ENCODE measurements at regions not wholly inside any gene's neighbourhood (a gene's known extent, or its start where the extent isn't known, plus 50 kb on each side); places are given as distances from the start of the nearest gene placed in this dataset.

- Histone ChIP-seq H3K4me3 (no peak overlapping the region), H3K27ac (no peak overlapping the region), H3K36me3 (replicated peaks in 1 of 2; ENCODE audit: insufficient read depth in 1 of 2, low read depth in 2 of 2) (no peaks in the 10 kb centered on the region), H3K27me3 (no peaks in the 10 kb centered on the region), H3K9me3 (no peaks in the 10 kb centered on the region), H3K4me1 (no peaks in the 10 kb centered on the region)
- intact Hi-C loops (cut with DNase I): no loop called here
- DNase-seq (no peak), ATAC-seq (no peak)
- TF ChIP-seq POLR2A (IDR thresholded peaks at IDR 0.05): no peak
- TF ChIP-seq, protein P1, sequence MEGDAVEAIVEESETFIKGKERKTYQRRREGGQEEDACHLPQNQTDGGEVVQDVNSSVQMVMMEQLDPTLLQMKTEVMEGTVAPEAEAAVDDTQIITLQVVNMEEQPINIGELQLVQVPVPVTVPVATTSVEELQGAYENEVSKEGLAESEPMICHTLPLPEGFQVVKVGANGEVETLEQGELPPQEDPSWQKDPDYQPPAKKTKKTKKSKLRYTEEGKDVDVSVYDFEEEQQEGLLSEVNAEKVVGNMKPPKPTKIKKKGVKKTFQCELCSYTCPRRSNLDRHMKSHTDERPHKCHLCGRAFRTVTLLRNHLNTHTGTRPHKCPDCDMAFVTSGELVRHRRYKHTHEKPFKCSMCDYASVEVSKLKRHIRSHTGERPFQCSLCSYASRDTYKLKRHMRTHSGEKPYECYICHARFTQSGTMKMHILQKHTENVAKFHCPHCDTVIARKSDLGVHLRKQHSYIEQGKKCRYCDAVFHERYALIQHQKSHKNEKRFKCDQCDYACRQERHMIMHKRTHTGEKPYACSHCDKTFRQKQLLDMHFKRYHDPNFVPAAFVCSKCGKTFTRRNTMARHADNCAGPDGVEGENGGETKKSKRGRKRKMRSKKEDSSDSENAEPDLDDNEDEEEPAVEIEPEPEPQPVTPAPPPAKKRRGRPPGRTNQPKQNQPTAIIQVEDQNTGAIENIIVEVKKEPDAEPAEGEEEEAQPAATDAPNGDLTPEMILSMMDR (IDR thresholded peaks at IDR 0.05): no peak
- 53% methylated on average over 2 of the region's 2 CpGs for WGBS, 2 donors
Observed at GRCh38 chr5:12885018-12885417, 980.8 kb upstream of the CTNND2 start.

DNA sequence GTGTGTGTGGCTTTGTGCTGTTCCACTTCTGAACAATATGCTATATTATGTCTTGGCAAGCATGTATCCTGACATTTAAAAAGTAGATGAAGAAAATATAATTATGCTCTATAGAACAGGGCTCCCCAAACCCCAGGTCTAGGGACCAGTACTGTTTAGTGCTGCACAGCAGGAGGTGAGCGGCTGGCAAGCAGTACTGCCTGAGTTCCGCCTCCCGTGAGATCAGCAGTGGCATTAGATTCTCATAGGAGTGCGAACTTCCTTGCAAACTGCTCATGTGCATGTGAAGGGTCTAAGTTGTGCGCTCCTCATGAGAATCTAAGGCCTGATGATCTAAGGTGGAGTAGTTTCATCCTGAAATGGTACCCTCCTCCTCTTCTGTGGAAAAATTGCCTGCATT lies 979.1 kb upstream of the CTNND2 start:
- Histone ChIP-seq H3K4me3 (no peak overlapping the region), H3K4me1 (no peaks in the 10 kb centered on the region), H3K27ac (no peak overlapping the region), H3K36me3 (replicated peaks in 1 of 2; ENCODE audit: insufficient read depth in 1 of 2, low read depth in 2 of 2) (no peaks in the 10 kb centered on the region), H3K27me3 (no peaks in the 10 kb centered on the region), H3K9me3 (no peaks in the 10 kb centered on the region)
- DNase-seq: no peak
- no peak for TF ChIP-seq POLR2A (IDR thresholded peaks at IDR 0.05)
- TF ChIP-seq, protein P1 (IDR thresholded peaks at IDR 0.05): no peak
- intact Hi-C loops (cut with DNase I): no loop called here
- 72 to 82% methylated on average over 5 of the region's 5 CpGs for WGBS, 2 donors
- ATAC-seq: no peak

DNA sequence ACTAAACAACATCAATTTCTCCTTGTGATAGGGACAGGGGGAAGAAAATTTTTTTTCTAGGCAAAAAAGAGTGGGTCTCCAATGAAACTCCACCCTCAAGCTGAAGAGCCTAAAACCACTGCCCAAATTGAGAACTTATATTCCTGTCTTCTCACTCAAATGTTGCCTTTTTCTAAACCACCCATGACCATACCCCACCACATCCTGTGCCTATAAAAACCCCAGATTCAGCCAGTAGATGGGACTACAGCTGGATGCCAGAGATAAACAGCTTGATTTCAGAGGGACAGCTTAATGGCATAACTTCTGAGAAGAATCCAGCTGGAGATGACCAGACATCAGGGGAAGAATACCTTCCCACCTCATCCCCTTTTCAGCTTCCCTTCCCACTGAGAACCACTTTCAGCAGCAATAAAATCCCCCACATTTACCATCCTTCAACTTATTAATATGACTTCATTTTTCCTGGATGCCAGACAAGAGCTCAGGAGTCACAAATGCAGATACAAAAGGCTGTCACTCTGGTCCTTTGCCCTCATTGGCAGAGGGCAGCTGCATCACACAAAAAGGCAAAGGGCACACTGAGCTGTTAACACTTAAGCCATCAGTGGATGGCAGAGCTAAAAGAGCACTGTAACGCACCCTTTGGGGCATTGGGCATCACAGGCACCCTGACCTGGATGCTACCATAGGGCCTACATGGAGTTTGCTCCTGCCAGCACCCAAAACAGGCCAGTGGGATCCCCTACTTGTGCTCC lies 972.5 kb upstream of the CTNND2 start:
- no peak overlapping the region for H3K4me3 ChIP-seq
- no peaks in the 10 kb centered on the region for H3K4me1 ChIP-seq
- WGBS, 2 donors: 32 to 60% methylated on average over 1 of the region's 1 CpG
- no peak overlapping the region for H3K27ac ChIP-seq
- no peaks in the 10 kb centered on the region for H3K9me3 ChIP-seq
- intact Hi-C loops (cut with DNase I): no loop called here
- no peak for TF ChIP-seq POLR2A (IDR thresholded peaks at IDR 0.05)
- TF ChIP-seq, protein P1 (IDR thresholded peaks at IDR 0.05): no peak
- no peaks in the 10 kb centered on the region for H3K27me3 ChIP-seq
- no peak for ATAC-seq
- no peak for DNase-seq
- H3K36me3 ChIP-seq (replicated peaks in 1 of 2; ENCODE audit: insufficient read depth in 1 of 2, low read depth in 2 of 2): no peaks in the 10 kb centered on the region

DNA sequence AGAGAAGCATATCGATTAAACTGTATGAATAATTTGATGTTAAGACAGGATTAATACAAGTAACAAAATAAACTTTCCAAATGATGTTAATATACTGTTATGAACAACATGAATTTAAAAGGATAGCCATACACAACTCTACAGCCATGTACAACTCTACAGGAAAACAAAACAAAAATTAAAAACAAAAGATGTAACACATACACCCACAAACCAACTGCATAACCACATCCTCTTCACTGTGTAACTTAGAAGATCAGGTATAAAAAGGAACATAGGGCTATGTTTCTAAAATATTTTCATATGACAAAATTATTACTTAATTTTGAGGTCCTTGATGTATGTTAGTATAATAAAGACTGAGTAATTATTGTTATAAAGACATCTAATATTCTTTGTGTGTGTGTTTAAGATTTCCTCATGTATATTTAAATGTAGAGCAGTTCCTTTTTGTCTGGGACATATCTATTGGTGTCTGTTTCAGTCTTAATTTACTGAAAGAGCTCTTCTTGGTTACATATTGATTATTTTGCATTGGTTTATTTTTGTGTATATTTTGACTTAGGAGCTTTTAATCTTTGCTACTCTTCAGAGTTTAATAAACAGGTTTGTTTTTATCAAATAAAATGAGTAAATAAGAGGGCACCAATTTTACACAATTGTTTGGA lies 966.8 kb upstream of the CTNND2 start:
- no peak for TF ChIP-seq POLR2A (IDR thresholded peaks at IDR 0.05)
- TF ChIP-seq, protein P1 (IDR thresholded peaks at IDR 0.05): no peak
- no peak overlapping the region for H3K27ac ChIP-seq
- DNase-seq (no peak), ATAC-seq (no peak)
- 40 to 53% methylated on average over 1 of the region's 1 CpG for WGBS, 2 donors
- intact Hi-C loops (cut with DNase I): no loop called here
- H3K9me3 ChIP-seq: no peaks in the 10 kb centered on the region
- H3K36me3 ChIP-seq (replicated peaks in 1 of 2; ENCODE audit: insufficient read depth in 1 of 2, low read depth in 2 of 2): no peaks in the 10 kb centered on the region
- H3K4me1 ChIP-seq: no peaks in the 10 kb centered on the region
- H3K4me3 ChIP-seq: no peak overlapping the region
- H3K27me3 ChIP-seq: no peaks in the 10 kb centered on the region

DNA sequence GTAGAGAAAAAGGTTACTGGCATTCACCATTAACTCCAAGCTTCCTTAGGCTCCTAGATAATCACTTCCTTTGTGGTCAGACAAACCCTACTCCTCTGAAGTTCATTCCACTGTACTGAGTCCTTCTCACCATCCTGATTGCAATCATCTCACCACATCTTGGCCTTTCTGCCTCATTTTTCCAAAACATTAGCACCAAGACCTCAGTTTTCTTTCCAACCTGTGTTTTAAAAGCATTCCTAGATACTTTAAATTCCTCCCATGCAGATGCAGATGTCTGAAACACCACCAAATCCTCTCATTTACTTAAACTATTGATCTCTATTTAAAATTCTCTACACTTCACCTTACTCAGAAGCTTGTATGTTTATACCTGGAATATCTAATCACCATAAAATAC lies 961.3 kb upstream of the CTNND2 start:
- intact Hi-C loops (cut with DNase I): no loop called here
- Histone ChIP-seq H3K9me3 (no peaks in the 10 kb centered on the region), H3K36me3 (replicated peaks in 1 of 2; ENCODE audit: insufficient read depth in 1 of 2, low read depth in 2 of 2) (no peaks in the 10 kb centered on the region), H3K27ac (no peak overlapping the region), H3K4me3 (no peak overlapping the region), H3K27me3 (no peaks in the 10 kb centered on the region), H3K4me1 (no peaks in the 10 kb centered on the region)
- no peak for ATAC-seq
- TF ChIP-seq, protein P1 (IDR thresholded peaks at IDR 0.05): no peak
- no peak for TF ChIP-seq POLR2A (IDR thresholded peaks at IDR 0.05)
- no peak for DNase-seq

Data from body of pancreas (tissue), 4 donors.